Chondrocyte (in vitro differentiated cells): ENCODE measurements at regions not wholly inside any gene's neighbourhood (a gene's known extent, or its start where the extent isn't known, plus 50 kb on each side); places are given as distances from the start of the nearest gene placed in this dataset.
"Not testable (repeated sequence)": the region's sequence is repeated elsewhere in the genome, so short reads cannot be mapped to it uniquely, and the experiment has no call there.

Source experiments
- DNase-seq: peaks from one replicate; pipeline ENCODE4 v3.0.0; 2021; ENCODE audit warnings: mixed read lengths, low spot score
- H3K27ac Mint-ChIP-seq: one replicate; pipeline ENCODE4 v1.8.0; 2021; ENCODE audit warnings: mild to moderate bottlenecking, moderate library complexity, mixed read lengths; ENCODE audit not compliant: unreplicated experiment
- H3K27me3 Mint-ChIP-seq: 2 replicates; pipeline ENCODE4 v1.8.0; 2021; ENCODE audit warnings: low read depth, mixed read lengths
- H3K36me3 Mint-ChIP-seq: 2 replicates; pipeline ENCODE4 v1.8.0; 2021; ENCODE audit warnings: low read depth, mixed read lengths
- H3K4me1 Mint-ChIP-seq: 2 replicates; pipeline ENCODE4 v1.8.0; 2021; ENCODE audit warnings: low read depth, mild to moderate bottlenecking, mixed read lengths
- H3K4me3 Mint-ChIP-seq: one replicate; pipeline ENCODE4 v1.8.0; 2021; ENCODE audit warnings: mild to moderate bottlenecking, moderate library complexity, mixed read lengths; ENCODE audit not compliant: unreplicated experiment
- H3K9me3 Mint-ChIP-seq: 2 replicates; pipeline ENCODE4 v1.8.0; 2021; ENCODE audit warnings: low read depth, mixed read lengths
- CTCF ChIP-seq: fragments of 200-600 bp; sonication (generic); IDR thresholded peaks from 2 replicates; pipeline ENCODE4 v1.5.0; 2021; ENCODE audit warnings: antibody characterized with exemption, mild to moderate bottlenecking, moderate library complexity

DNA sequence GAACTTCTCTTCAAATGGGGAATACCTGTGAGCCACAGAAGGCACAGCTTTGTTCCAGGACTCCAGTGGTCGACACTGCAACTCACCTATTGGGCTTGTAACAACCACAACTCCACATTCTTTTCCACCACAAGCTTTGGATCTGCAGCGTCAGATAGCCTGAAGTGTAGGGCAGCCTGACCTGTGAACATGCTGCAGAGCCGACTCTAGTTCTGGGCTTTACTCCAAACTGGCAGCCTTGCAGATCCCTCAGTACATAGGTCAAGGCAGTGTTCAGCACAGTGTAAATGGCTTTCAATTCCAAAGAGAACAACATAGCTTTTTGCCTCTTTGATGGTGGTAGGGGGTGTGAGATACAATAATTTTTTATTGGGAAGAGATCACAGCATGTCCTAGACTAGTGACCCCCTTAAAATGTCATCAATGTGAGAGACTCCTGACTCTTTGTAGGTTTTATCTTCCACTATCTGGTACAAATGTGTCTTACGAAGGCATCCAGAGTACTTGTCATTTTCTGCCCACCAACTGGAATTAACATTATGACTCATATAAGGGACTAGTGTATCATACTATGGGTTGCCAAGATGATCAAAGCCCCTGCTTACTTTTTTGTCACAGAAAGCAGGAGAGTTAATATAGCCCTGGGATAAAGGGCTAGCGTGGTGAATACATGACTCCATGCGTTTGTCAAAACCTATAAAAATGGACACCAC is 149.8 kb downstream of the COPS8 start:
- Mint-ChIP-seq H3K27me3 (no peaks in the 10 kb centered on the region), H3K27ac (peak overlapping the region; percentile 8), H3K4me1 (peaks cover 28% of the 10 kb centered on the region), H3K36me3 (no peaks in the 10 kb centered on the region), H3K4me3 (no peak overlapping the region), H3K9me3 (peaks cover 3% of the 10 kb centered on the region)
- no peak for DNase-seq
- no peak for TF ChIP-seq CTCF

DNA sequence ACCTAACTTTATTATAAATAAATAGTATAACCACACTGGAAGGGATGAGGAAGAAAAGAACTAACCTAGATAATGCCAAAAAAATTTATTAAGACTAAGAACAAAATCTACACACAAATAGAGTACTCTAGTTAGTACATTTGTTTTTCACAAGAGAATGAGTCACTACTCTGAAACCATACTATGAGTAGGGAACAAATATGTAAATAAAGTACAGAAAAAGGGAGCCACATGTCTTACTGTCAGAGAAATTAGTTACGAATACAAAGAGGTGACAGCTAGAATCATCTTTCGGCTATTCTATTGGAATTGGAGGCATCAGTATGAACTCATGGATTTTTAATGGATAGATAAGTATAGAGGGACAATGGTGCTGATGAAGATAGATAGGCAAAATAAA is 150.5 kb downstream of the COPS8 start:
- H3K27me3 Mint-ChIP-seq, result no peaks in the 10 kb centered on the region
- no peak overlapping the region for H3K27ac Mint-ChIP-seq

GRCh38 chr2:237238249-237238648 is 152.6 kb downstream of the COPS8 start:
- no peak for DNase-seq
- TF ChIP-seq CTCF, result no peak
- Mint-ChIP-seq H3K9me3 (peaks cover 23% of the 10 kb centered on the region), H3K4me3 (no peak overlapping the region), H3K36me3 (peaks cover 4% of the 10 kb centered on the region), H3K27ac (no peak overlapping the region), H3K4me1 (peaks cover 25% of the 10 kb centered on the region), H3K27me3 (no peaks in the 10 kb centered on the region)

More for the DNA sequence above, 150.5 kb downstream of the COPS8 start:
- Mint-ChIP-seq H3K9me3 (peaks cover 9% of the 10 kb centered on the region), H3K36me3 (peaks cover 3% of the 10 kb centered on the region), H3K4me3 (no peak overlapping the region), H3K4me1 (peaks cover 28% of the 10 kb centered on the region)
- no peak for TF ChIP-seq CTCF
- DNase-seq, result no peak

GRCh38 chr2:237240252-237240651 is 154.6 kb downstream of the COPS8 start:
- TF ChIP-seq CTCF, result no peak
- Mint-ChIP-seq H3K4me1 (peaks cover 16% of the 10 kb centered on the region), H3K36me3 (peaks cover 6% of the 10 kb centered on the region), H3K27ac (no peak overlapping the region), H3K4me3 (no peak overlapping the region), H3K9me3 (peaks cover 26% of the 10 kb centered on the region), H3K27me3 (no peaks in the 10 kb centered on the region)
- no peak for DNase-seq

- H3K36me3 Mint-ChIP-seq, H3K4me3 Mint-ChIP-seq, H3K27ac Mint-ChIP-seq, H3K4me1 Mint-ChIP-seq, H3K27me3 Mint-ChIP-seq, DNase-seq: not testable (repeated sequence)
- peaks cover 26% of the 10 kb centered on the region for H3K9me3 Mint-ChIP-seq
Observed at GRCh38 chr2:237240868-237241267, 155.2 kb downstream of the COPS8 start.

- Mint-ChIP-seq H3K27ac (no peak overlapping the region), H3K27me3 (no peaks in the 10 kb centered on the region), H3K9me3 (peaks cover 26% of the 10 kb centered on the region), H3K4me1 (peaks cover 3% of the 10 kb centered on the region), H3K4me3 (no peak overlapping the region), H3K36me3 (peaks cover 6% of the 10 kb centered on the region)
- TF ChIP-seq CTCF, result no peak
- DNase-seq, result no peak
Observed at GRCh38 chr2:237242091-237242536, 156.4 kb downstream of the COPS8 start.
